Left ventricle myocardium inferior (tissue), 1 donor: ENCODE measurements at regions not wholly inside any gene's neighbourhood (a gene's known extent, or its start where the extent isn't known, plus 50 kb on each side); places are given as distances from the start of the nearest gene placed in this dataset.
"Not testable (repeated sequence)": the region's sequence is repeated elsewhere in the genome, so short reads cannot be mapped to it uniquely, and the experiment has no call there.

ENCODE experiments used
- DNase-seq: peaks from one replicate; pipeline ENCODE4 v3.0.0-alpha.2; 2020
- H3K27ac ChIP-seq: fragments of 200-600 bp; replicated peaks from 2 replicates; pipeline ENCODE4 v1.8.0; 2021
- H3K27me3 ChIP-seq: fragments of 200-600 bp; 2 replicates; pipeline ENCODE4 v1.8.0; 2021; ENCODE audit warnings: low read depth
- H3K36me3 ChIP-seq: fragments of 200-600 bp; 2 replicates; pipeline ENCODE4 v1.8.0; 2021
- H3K4me1 ChIP-seq: fragments of 200-600 bp; 2 replicates; pipeline ENCODE4 v1.8.0; 2021
- H3K4me3 ChIP-seq: fragments of 200-600 bp; 2 replicates; pipeline ENCODE4 v1.8.0; 2021; ENCODE audit warnings: mild to moderate bottlenecking, moderate library complexity
- H3K9me3 ChIP-seq: fragments of 200-600 bp; replicated peaks from 2 replicates; pipeline ENCODE4 v1.8.0; 2021
- intact Hi-C: fragments of 100-400 bp; cut with micrococcal nuclease; formaldehyde crosslinking; loops from one replicate; pipeline ENCODE4 v1.11.0; 2022
- TF ChIP-seq, protein P1 (sequence below): fragments of 200-600 bp; IDR thresholded peaks from 2 replicates; pipeline ENCODE4 v1.8.0; 2021; ENCODE audit warnings: antibody characterized with exemption, mild to moderate bottlenecking, borderline replicate concordance
- donor health status: DM: no; HTN: yes; CAD: no; lungs with severe emphysema.

DNA sequence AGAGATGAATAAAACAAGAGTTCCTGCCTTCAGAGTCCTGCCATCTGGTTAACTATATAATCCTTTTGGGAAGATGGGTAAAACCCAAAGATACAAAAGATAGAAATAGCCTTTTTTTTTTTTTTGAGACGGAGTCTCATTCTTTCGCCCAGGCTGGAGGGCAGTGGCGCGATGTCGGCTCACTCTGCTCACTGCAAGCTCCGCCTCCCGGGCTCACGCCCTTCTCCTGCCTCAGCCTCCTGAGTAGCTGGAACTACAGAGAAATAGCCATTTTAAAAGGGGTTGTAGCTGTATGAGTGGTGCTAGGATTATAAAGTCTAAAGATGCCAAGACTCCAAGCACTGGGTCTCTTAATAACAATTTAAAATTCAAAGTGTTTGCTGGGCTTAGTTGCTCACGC lies 97.2 kb downstream of the KDR start:
- H3K4me1 ChIP-seq, result peaks cover 27% of the 10 kb centered on the region
- H3K9me3 ChIP-seq, result no peaks in the 10 kb centered on the region
- TF ChIP-seq, protein P1, sequence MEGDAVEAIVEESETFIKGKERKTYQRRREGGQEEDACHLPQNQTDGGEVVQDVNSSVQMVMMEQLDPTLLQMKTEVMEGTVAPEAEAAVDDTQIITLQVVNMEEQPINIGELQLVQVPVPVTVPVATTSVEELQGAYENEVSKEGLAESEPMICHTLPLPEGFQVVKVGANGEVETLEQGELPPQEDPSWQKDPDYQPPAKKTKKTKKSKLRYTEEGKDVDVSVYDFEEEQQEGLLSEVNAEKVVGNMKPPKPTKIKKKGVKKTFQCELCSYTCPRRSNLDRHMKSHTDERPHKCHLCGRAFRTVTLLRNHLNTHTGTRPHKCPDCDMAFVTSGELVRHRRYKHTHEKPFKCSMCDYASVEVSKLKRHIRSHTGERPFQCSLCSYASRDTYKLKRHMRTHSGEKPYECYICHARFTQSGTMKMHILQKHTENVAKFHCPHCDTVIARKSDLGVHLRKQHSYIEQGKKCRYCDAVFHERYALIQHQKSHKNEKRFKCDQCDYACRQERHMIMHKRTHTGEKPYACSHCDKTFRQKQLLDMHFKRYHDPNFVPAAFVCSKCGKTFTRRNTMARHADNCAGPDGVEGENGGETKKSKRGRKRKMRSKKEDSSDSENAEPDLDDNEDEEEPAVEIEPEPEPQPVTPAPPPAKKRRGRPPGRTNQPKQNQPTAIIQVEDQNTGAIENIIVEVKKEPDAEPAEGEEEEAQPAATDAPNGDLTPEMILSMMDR, result no peak
- H3K36me3 ChIP-seq, result no peaks in the 10 kb centered on the region
- intact Hi-C loops, result no loop called here
- H3K27me3 ChIP-seq, result no peaks in the 10 kb centered on the region
- H3K27ac ChIP-seq, result no peak overlapping the region
- H3K4me3 ChIP-seq, result no peak overlapping the region
- no peak for DNase-seq

DNA sequence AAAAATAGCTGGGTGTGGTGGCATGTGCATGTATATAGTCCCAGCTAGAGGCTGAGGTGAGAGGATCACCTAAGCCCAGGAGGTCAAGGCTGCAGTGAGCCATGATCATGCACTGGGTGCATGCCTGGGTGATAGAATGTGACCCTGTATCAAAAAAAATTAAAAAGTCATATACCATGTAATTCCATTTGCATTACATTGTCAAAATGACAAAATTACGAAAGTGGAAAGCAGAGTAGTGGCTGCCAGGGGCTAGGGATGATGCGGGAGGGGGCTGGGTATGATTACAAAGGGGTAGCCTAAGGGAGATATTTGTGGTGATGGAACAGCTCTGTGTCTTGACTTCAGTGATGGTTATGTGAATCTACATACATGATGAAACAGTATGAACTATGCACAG lies 97.8 kb downstream of the KDR start:
- no peaks in the 10 kb centered on the region for H3K9me3 ChIP-seq
- no peaks in the 10 kb centered on the region for H3K27me3 ChIP-seq
- peaks cover 21% of the 10 kb centered on the region for H3K4me1 ChIP-seq
- intact Hi-C loops, result no loop called here
- TF ChIP-seq, protein P1, result no peak
- no peak overlapping the region for H3K27ac ChIP-seq
- H3K4me3 ChIP-seq, result no peak overlapping the region
- H3K36me3 ChIP-seq, result no peaks in the 10 kb centered on the region
- DNase-seq, result no peak

DNA sequence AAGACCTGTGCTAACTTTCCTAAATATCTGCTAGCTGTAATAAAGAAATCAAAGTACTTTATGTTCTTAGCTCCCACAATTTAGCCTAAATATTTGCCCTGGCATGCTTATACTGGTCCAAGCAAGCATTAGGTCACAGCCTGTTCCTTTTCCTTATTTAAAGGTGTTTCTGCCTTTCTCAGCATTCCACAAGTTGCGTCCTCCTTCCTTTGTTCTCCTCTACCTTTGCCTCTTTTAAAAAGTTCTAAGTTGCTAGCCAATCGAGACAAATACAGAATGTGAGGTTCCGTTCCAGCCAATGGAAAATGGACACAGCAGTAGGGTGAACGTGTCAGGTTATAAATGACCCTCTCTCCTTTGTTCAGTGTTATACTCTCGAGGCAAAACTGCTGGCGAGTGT lies 99.9 kb downstream of the KDR start:
- H3K4me1 ChIP-seq, H3K27me3 ChIP-seq, DNase-seq, intact Hi-C loops, H3K9me3 ChIP-seq, H3K36me3 ChIP-seq, H3K4me3 ChIP-seq, H3K27ac ChIP-seq: not testable (repeated sequence)

DNA sequence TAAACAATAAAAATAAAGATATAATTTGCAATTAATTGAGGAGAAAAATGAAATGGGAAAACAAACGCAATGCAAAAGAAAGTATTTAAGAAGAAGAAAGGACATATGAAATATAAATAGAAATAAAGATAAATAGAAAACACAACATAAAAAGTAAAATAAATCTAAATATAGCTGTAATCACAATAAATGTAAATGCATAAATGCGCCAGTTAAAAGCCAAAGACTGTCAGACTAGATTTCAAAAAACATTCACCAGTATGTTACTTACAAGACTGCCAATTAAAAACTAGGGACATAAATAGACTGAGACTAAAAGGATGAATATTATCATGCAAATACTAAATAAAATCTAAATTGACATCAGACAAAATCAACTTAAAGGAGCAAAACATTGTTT lies 102.4 kb downstream of the KDR start:
- no peak for DNase-seq
- Histone ChIP-seq H3K4me1 (no peaks in the 10 kb centered on the region), H3K36me3 (no peaks in the 10 kb centered on the region), H3K27me3 (no peaks in the 10 kb centered on the region), H3K9me3 (no peaks in the 10 kb centered on the region), H3K4me3 (no peak overlapping the region), H3K27ac (no peak overlapping the region)
- intact Hi-C loops, result no loop called here
- TF ChIP-seq, protein P1, result no peak

DNA sequence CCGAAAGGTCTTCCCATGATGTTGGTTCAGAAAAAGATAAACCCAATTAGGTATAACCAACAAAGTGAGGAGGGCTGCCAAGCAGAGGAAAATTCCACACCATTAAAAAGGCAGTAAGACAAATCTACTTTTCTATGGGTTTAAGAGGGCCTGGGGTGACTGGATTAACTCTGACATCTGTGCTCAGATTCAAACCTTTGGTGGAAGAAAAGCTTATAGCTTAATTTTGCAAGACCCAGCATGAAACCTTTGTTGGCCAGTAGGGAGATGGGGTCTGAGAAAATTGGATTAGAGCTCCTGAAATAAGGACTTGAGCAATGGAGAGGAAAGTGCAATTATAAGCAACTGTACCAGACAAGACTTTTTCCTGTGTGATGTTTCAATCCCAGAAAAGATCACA lies 104.2 kb downstream of the KDR start:
- H3K27ac ChIP-seq, result no peak overlapping the region
- TF ChIP-seq, protein P1, result no peak
- H3K4me3 ChIP-seq, result no peak overlapping the region
- intact Hi-C loops, result no loop called here
- H3K36me3 ChIP-seq, result no peaks in the 10 kb centered on the region
- no peaks in the 10 kb centered on the region for H3K27me3 ChIP-seq
- DNase-seq, result no peak
- H3K9me3 ChIP-seq, result no peaks in the 10 kb centered on the region
- no peaks in the 10 kb centered on the region for H3K4me1 ChIP-seq

DNA sequence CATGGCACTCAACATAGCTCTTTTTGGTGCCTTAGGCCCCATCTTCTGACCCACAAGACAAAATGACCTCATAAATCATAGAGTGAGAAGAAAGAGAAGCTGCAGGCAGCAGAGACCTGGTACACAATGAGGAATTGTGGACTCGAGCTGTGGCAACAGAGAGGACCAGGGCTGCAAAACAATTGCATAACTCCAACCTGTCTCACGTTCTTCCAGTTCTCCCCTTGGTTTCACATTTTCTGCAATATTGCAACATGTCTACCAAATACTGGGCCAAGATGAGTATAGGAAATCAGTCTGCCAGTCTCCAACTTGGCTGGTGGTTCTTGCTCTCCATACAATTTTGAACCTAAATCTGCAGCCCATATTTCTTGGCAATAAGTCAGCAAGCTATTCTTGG lies 105.3 kb downstream of the KDR start:
- Histone ChIP-seq H3K4me1 (no peaks in the 10 kb centered on the region), H3K27ac (no peak overlapping the region), H3K9me3 (no peaks in the 10 kb centered on the region), H3K27me3 (no peaks in the 10 kb centered on the region), H3K36me3 (no peaks in the 10 kb centered on the region), H3K4me3 (no peak overlapping the region)
- TF ChIP-seq, protein P1, result no peak
- DNase-seq, result no peak
- intact Hi-C loops, result no loop called here
